ENCODE measurements at regions not wholly inside any gene's neighbourhood (a gene's known extent, or its start where the extent isn't known, plus 50 kb on each side); places are given as distances from the start of the nearest gene placed in this dataset.

DNA sequence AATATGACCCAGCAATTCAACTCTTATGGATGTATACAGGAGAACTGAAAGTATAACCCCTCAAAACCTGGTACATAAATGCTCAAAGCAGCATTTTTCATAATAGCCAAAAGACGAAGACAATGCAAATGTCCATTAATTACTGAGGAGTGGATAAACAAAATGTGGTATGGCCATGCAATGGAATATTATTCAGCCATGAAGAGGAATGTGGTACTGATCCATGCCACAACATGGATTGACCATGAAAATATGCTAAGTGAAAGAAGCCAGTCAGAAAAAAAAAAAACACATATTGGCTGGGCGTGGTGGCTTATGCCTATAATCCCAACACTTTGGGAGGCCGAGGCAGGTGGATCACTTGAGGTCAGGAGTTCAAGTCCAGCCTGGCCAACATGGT lies 74.5 kb upstream of the PLS3 start:
- no peaks in the 10 kb centered on the region for H3K4me1 Mint-ChIP-seq
- no peak for DNase-seq
- Histone ChIP-seq H3K9me3 (ENCODE audit: control insufficient read depth in 2 of 3, low read length in 3 of 3) (no peaks in the 10 kb centered on the region), H3K4me3 (ENCODE audit: low read length) (no peak overlapping the region), H3K36me3 (ENCODE audit: control insufficient read depth in 2 of 3, insufficient read depth in 3 of 3, low read length in 3 of 3) (no peaks in the 10 kb centered on the region), H3K4me1 (ENCODE audit: control insufficient read depth in 2 of 2, insufficient read depth in 2 of 2, low read length in 2 of 2) (no peaks in the 10 kb centered on the region), H3K27me3 (ENCODE audit: control insufficient read depth in 2 of 2, insufficient read depth in 2 of 2, low read length in 2 of 2) (no peaks in the 10 kb centered on the region), H3K27ac (ENCODE audit: low read depth, low read length) (no peak overlapping the region)
- CTCF ChIA-PET = no interaction called here
- H3K4me3 Mint-ChIP-seq = no peak overlapping the region
- peaks cover 0 to 5% (median 0%) of the 10 kb centered on the region in 11 donors for H3K9me3 Mint-ChIP-seq
- intact Hi-C loops (cut with micrococcal nuclease) = no loop called here
- POLR2A ChIA-PET = no interaction called here
- no peak for ATAC-seq
- no peaks in the 10 kb centered on the region for H3K36me3 Mint-ChIP-seq
- no peak overlapping the region for H3K27ac Mint-ChIP-seq
- H3K27me3 Mint-ChIP-seq = no peaks in the 10 kb centered on the region

GRCh38 chrX:115487608-115488007 lies 73.4 kb upstream of the PLS3 start:
- intact Hi-C loops (cut with micrococcal nuclease) = no loop called here
- ATAC-seq = no peak

DNA sequence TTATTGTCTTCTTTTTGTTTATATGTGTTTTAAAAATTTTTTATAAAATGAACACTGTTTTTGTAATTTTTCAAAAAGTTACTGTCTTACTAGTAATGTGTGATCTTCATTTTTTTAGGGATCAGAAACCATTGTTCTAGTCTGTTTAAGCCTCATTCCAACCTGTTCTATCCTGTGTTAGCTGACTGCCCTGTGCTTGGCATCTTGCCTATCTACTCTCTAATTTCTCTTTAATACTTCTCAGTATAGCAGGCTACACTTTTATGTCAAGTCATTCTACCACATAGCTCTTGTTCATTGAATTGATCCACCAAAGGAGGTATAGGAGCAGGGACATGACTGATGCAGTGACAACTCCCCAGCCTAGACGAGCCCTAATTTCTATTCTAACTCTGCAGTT lies 70.2 kb upstream of the PLS3 start:
- no peaks in the 10 kb centered on the region for H3K36me3 Mint-ChIP-seq
- H3K27me3 ChIP-seq (ENCODE audit: control insufficient read depth in 2 of 2, insufficient read depth in 2 of 2, low read length in 2 of 2) = no peaks in the 10 kb centered on the region
- H3K27ac Mint-ChIP-seq = no peak overlapping the region
- no peak for ATAC-seq
- no peak overlapping the region for H3K4me3 Mint-ChIP-seq
- intact Hi-C loops (cut with micrococcal nuclease) = no loop called here
- peaks cover 0 to 4% (median 0%) of the 10 kb centered on the region in 11 donors for H3K9me3 Mint-ChIP-seq
- no peak overlapping the region for H3K4me3 ChIP-seq (ENCODE audit: low read length)
- ChIA-PET POLR2A (no interaction called here), CTCF (no interaction called here)
- H3K36me3 ChIP-seq (ENCODE audit: control insufficient read depth in 2 of 3, insufficient read depth in 3 of 3, low read length in 3 of 3) = no peaks in the 10 kb centered on the region
- H3K9me3 ChIP-seq (ENCODE audit: control insufficient read depth in 2 of 3, low read length in 3 of 3) = no peaks in the 10 kb centered on the region
- H3K27me3 Mint-ChIP-seq = peaks cover 0 to 5% (median 0%) of the 10 kb centered on the region in 5 donors
- no peak for DNase-seq
- H3K4me1 Mint-ChIP-seq = no peaks in the 10 kb centered on the region
- H3K4me1 ChIP-seq (ENCODE audit: control insufficient read depth in 2 of 2, insufficient read depth in 2 of 2, low read length in 2 of 2) = no peaks in the 10 kb centered on the region
- H3K27ac ChIP-seq (ENCODE audit: low read depth, low read length) = no peak overlapping the region

More at GRCh38 chrX:115487608-115488007, 73.4 kb upstream of the PLS3 start:
- POLR2A ChIA-PET = no interaction called here
- Mint-ChIP-seq H3K27ac (no peak overlapping the region), H3K36me3 (no peaks in the 10 kb centered on the region), H3K4me3 (no peak overlapping the region), H3K9me3 (peaks cover 0 to 5% (median 0%) of the 10 kb centered on the region in 11 donors), H3K27me3 (no peaks in the 10 kb centered on the region), H3K4me1 (no peaks in the 10 kb centered on the region)
- no peak for DNase-seq
- H3K4me3 ChIP-seq (ENCODE audit: low read length) = no peak overlapping the region
- no peak overlapping the region for H3K27ac ChIP-seq (ENCODE audit: low read depth, low read length)
- H3K36me3 ChIP-seq (ENCODE audit: control insufficient read depth in 2 of 3, insufficient read depth in 3 of 3, low read length in 3 of 3) = no peaks in the 10 kb centered on the region
- no peaks in the 10 kb centered on the region for H3K9me3 ChIP-seq (ENCODE audit: control insufficient read depth in 2 of 3, low read length in 3 of 3)
- no peaks in the 10 kb centered on the region for H3K4me1 ChIP-seq (ENCODE audit: control insufficient read depth in 2 of 2, insufficient read depth in 2 of 2, low read length in 2 of 2)
- CTCF ChIA-PET = no interaction called here
- no peaks in the 10 kb centered on the region for H3K27me3 ChIP-seq (ENCODE audit: control insufficient read depth in 2 of 2, insufficient read depth in 2 of 2, low read length in 2 of 2)

GRCh38 chrX:115491766-115492165 lies 69.2 kb upstream of the PLS3 start:
- H3K9me3 ChIP-seq (ENCODE audit: control insufficient read depth in 2 of 3, low read length in 3 of 3) = no peaks in the 10 kb centered on the region
- H3K27me3 Mint-ChIP-seq = peaks cover 0 to 5% (median 0%) of the 10 kb centered on the region in 5 donors
- no peaks in the 10 kb centered on the region for H3K27me3 ChIP-seq (ENCODE audit: control insufficient read depth in 2 of 2, insufficient read depth in 2 of 2, low read length in 2 of 2)
- no peaks in the 10 kb centered on the region for H3K36me3 Mint-ChIP-seq
- POLR2A ChIA-PET = no interaction called here
- no peaks in the 10 kb centered on the region for H3K36me3 ChIP-seq (ENCODE audit: control insufficient read depth in 2 of 3, insufficient read depth in 3 of 3, low read length in 3 of 3)
- intact Hi-C loops (cut with micrococcal nuclease) = no loop called here
- peaks cover 0 to 2% (median 0%) of the 10 kb centered on the region in 11 donors for H3K9me3 Mint-ChIP-seq
- DNase-seq (no peak), ATAC-seq (no peak)
- no peak overlapping the region for H3K4me3 Mint-ChIP-seq
- CTCF ChIA-PET = no interaction called here
- no peak overlapping the region for H3K27ac ChIP-seq (ENCODE audit: low read depth, low read length)
- H3K27ac Mint-ChIP-seq = no peak overlapping the region
- H3K4me1 ChIP-seq (ENCODE audit: control insufficient read depth in 2 of 2, insufficient read depth in 2 of 2, low read length in 2 of 2) = no peaks in the 10 kb centered on the region
- H3K4me1 Mint-ChIP-seq = no peaks in the 10 kb centered on the region
- H3K4me3 ChIP-seq (ENCODE audit: low read length) = no peak overlapping the region

DNA sequence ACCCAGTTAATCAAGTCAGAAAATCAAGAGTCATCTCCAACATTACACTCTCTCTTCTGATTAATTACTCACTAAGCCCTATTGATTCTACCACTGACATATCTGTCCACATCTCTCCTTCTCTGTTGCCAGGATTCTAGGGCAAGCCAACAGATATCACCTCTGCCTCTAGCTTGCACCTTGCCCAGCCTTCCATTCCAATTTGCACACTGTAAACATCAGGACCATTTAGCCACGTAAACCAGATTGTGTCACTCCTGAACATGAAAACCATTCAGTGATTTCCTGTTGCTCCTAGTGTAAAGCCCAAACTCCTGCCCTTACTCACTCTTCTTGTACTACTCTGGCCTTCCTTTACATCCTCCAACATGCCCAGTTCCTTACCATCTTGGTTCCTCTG lies 68.0 kb upstream of the PLS3 start:
- DNase-seq (no peak), ATAC-seq (no peak)
- Histone ChIP-seq H3K27me3 (ENCODE audit: control insufficient read depth in 2 of 2, insufficient read depth in 2 of 2, low read length in 2 of 2) (no peaks in the 10 kb centered on the region), H3K36me3 (ENCODE audit: control insufficient read depth in 2 of 3, insufficient read depth in 3 of 3, low read length in 3 of 3) (no peaks in the 10 kb centered on the region), H3K4me3 (ENCODE audit: low read length) (no peak overlapping the region), H3K27ac (ENCODE audit: low read depth, low read length) (no peak overlapping the region), H3K9me3 (ENCODE audit: control insufficient read depth in 2 of 3, low read length in 3 of 3) (no peaks in the 10 kb centered on the region), H3K4me1 (ENCODE audit: control insufficient read depth in 2 of 2, insufficient read depth in 2 of 2, low read length in 2 of 2) (no peaks in the 10 kb centered on the region)
- Mint-ChIP-seq H3K9me3 (peaks cover 0 to 2% (median 0%) of the 10 kb centered on the region in 11 donors), H3K4me1 (no peaks in the 10 kb centered on the region), H3K27ac (no peak overlapping the region), H3K27me3 (peaks cover 0 to 5% (median 0%) of the 10 kb centered on the region in 5 donors), H3K4me3 (no peak overlapping the region), H3K36me3 (no peaks in the 10 kb centered on the region)
- intact Hi-C loops (cut with micrococcal nuclease) = no loop called here
- ChIA-PET POLR2A (no interaction called here), CTCF (no interaction called here)

- H3K4me3 ChIP-seq (ENCODE audit: low read length) = no peak overlapping the region
- no peaks in the 10 kb centered on the region for H3K36me3 Mint-ChIP-seq
- H3K27me3 Mint-ChIP-seq = peaks cover 0 to 5% (median 0%) of the 10 kb centered on the region in 5 donors
- no peaks in the 10 kb centered on the region for H3K9me3 Mint-ChIP-seq
- ATAC-seq = no peak
- DNase-seq = no peak
- no peaks in the 10 kb centered on the region for H3K4me1 Mint-ChIP-seq
- no peaks in the 10 kb centered on the region for H3K9me3 ChIP-seq (ENCODE audit: control insufficient read depth in 2 of 3, low read length in 3 of 3)
- ChIA-PET CTCF (no interaction called here), POLR2A (no interaction called here)
- no peaks in the 10 kb centered on the region for H3K36me3 ChIP-seq (ENCODE audit: control insufficient read depth in 2 of 3, insufficient read depth in 3 of 3, low read length in 3 of 3)
- no peaks in the 10 kb centered on the region for H3K27me3 ChIP-seq (ENCODE audit: control insufficient read depth in 2 of 2, insufficient read depth in 2 of 2, low read length in 2 of 2)
- no peak overlapping the region for H3K27ac ChIP-seq (ENCODE audit: low read depth, low read length)
- no peak overlapping the region for H3K27ac Mint-ChIP-seq
- H3K4me3 Mint-ChIP-seq = no peak overlapping the region
- no peaks in the 10 kb centered on the region for H3K4me1 ChIP-seq (ENCODE audit: control insufficient read depth in 2 of 2, insufficient read depth in 2 of 2, low read length in 2 of 2)
- intact Hi-C loops (cut with micrococcal nuclease) = no loop called here
Measured at GRCh38 chrX:115494161-115494560, 66.8 kb upstream of the PLS3 start.

GRCh38 chrX:115499112-115499805 lies 61.7 kb upstream of the PLS3 start:
- Mint-ChIP-seq H3K4me1 (no peaks in the 10 kb centered on the region), H3K27ac (no peak overlapping the region), H3K9me3 (peaks cover 0 to 2% (median 0%) of the 10 kb centered on the region in 11 donors)

More at GRCh38 chrX:115499112-115499805, 61.7 kb upstream of the PLS3 start:
- CTCF ChIA-PET = no interaction called here
- intact Hi-C loops (cut with micrococcal nuclease) = no loop called here
- ATAC-seq (no peak), DNase-seq (no peak)
- Histone ChIP-seq H3K27me3 (ENCODE audit: control insufficient read depth in 2 of 2, insufficient read depth in 2 of 2, low read length in 2 of 2) (no peaks in the 10 kb centered on the region), H3K9me3 (ENCODE audit: control insufficient read depth in 2 of 3, low read length in 3 of 3) (no peaks in the 10 kb centered on the region), H3K4me1 (ENCODE audit: control insufficient read depth in 2 of 2, insufficient read depth in 2 of 2, low read length in 2 of 2) (no peaks in the 10 kb centered on the region), H3K27ac (ENCODE audit: low read depth, low read length) (no peak overlapping the region), H3K36me3 (ENCODE audit: control insufficient read depth in 2 of 3, insufficient read depth in 3 of 3, low read length in 3 of 3) (no peaks in the 10 kb centered on the region), H3K4me3 (ENCODE audit: low read length) (no peak overlapping the region)
- Mint-ChIP-seq H3K27me3 (no peaks in the 10 kb centered on the region), H3K36me3 (no peaks in the 10 kb centered on the region), H3K4me3 (no peak overlapping the region)
- POLR2A ChIA-PET = no interaction called here
